GM18505 (cell line): ENCODE measurements at regions not wholly inside any gene's neighbourhood (a gene's known extent, or its start where the extent isn't known, plus 50 kb on each side); places are given as distances from the start of the nearest gene placed in this dataset.

Experiments
- ATAC-seq: cut with Tn5 transposase; IDR thresholded peaks from one replicate; pipeline ENCODE4 v1.9.1; 2021; ENCODE audit not compliant: unreplicated experiment
- POLR2A ChIP-seq: IDR thresholded peaks from 4 replicates; pipeline ENCODE4 v1.6.1; 2011; ENCODE audit warnings: borderline replicate concordance; ENCODE audit not compliant: insufficient read depth, insufficient read length; ENCODE audit errors: extremely low read depth

- TF ChIP-seq POLR2A: no peak
- no peak for ATAC-seq
Observed at GRCh38 chrX:96403446-96403845, 281.2 kb upstream of the DIAPH2 start.

GRCh38 chrX:96405842-96406241, 278.8 kb upstream of the DIAPH2 start:
- ATAC-seq: no peak
- no peak for TF ChIP-seq POLR2A

GRCh38 chrX:96407072-96407471, 277.6 kb upstream of the DIAPH2 start:
- TF ChIP-seq POLR2A: no peak
- ATAC-seq: no peak

GRCh38 chrX:96407501-96407900, 277.1 kb upstream of the DIAPH2 start:
- TF ChIP-seq POLR2A: no peak
- no peak for ATAC-seq

- TF ChIP-seq POLR2A: no peak
- ATAC-seq: no peak
Observed at GRCh38 chrX:96407981-96408380, 276.7 kb upstream of the DIAPH2 start.

- no peak for TF ChIP-seq POLR2A
- no peak for ATAC-seq
Observed at GRCh38 chrX:96410927-96411326, 273.7 kb upstream of the DIAPH2 start.

GRCh38 chrX:96417695-96418094, 266.9 kb upstream of the DIAPH2 start:
- TF ChIP-seq POLR2A: no peak
- ATAC-seq: no peak

- ATAC-seq: no peak
- TF ChIP-seq POLR2A: no peak
Observed at GRCh38 chrX:96424007-96424406, 260.6 kb upstream of the DIAPH2 start.

- ATAC-seq: no peak
- no peak for TF ChIP-seq POLR2A
Observed at GRCh38 chrX:96425200-96425599, 259.4 kb upstream of the DIAPH2 start.

- ATAC-seq: no peak
- TF ChIP-seq POLR2A: no peak
Observed at GRCh38 chrX:96430756-96431455, 253.7 kb upstream of the DIAPH2 start.

GRCh38 chrX:96432647-96433046, 252.0 kb upstream of the DIAPH2 start:
- TF ChIP-seq POLR2A: no peak
- ATAC-seq: no peak

- no peak for ATAC-seq
- no peak for TF ChIP-seq POLR2A
Observed at GRCh38 chrX:96433409-96434077, 251.1 kb upstream of the DIAPH2 start.

GRCh38 chrX:96435378-96436035, 249.1 kb upstream of the DIAPH2 start:
- ATAC-seq: no peak
- no peak for TF ChIP-seq POLR2A

GRCh38 chrX:96436105-96436504, 248.5 kb upstream of the DIAPH2 start:
- TF ChIP-seq POLR2A: no peak
- ATAC-seq: no peak

GRCh38 chrX:96438803-96439202, 245.8 kb upstream of the DIAPH2 start:
- no peak for ATAC-seq
- TF ChIP-seq POLR2A: no peak

GRCh38 chrX:96440941-96441340, 243.7 kb upstream of the DIAPH2 start:
- ATAC-seq: no peak
- no peak for TF ChIP-seq POLR2A
